ENCODE measurements at regions not wholly inside any gene's neighbourhood (a gene's known extent, or its start where the extent isn't known, plus 50 kb on each side); places are given as distances from the start of the nearest gene placed in this dataset.

DNA sequence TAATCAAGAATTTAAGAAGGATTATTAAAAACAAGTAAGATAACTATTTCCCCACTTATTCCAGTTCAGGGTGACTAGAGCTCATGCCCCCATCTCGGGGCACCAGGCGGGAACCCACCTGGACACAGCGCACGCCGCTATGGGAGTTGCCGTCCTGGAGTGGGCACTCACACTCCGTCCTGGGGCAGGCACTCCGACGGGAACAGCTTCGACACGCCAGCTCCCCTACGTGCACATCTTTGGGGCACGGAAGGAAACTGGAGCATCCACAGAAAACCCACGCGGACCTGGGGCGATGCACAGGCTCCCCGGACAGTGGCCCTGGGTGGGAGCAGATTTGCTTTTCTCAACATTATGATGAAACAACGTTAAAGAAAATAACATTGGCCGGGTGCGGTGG lies 52.0 kb upstream of the GATA5 start:
- Histone ChIP-seq H3K4me1 (ENCODE audit: control insufficient read depth, insufficient read depth, low read length) (peaks cover 3% of the 10 kb centered on the region), H3K36me3 (ENCODE audit: control insufficient read depth, insufficient read depth, low read length) (no peaks in the 10 kb centered on the region), H3K27me3 (ENCODE audit: control insufficient read depth, insufficient read depth, low read length) (no peaks in the 10 kb centered on the region), H3K4me3 (ENCODE audit: low read depth, low read length) (no peak overlapping the region), H3K9me3 (ENCODE audit: control insufficient read depth, insufficient read depth, low read length) (no peaks in the 10 kb centered on the region), H3K9ac (ENCODE audit: low read depth, low read length) (no peak overlapping the region)

DNA sequence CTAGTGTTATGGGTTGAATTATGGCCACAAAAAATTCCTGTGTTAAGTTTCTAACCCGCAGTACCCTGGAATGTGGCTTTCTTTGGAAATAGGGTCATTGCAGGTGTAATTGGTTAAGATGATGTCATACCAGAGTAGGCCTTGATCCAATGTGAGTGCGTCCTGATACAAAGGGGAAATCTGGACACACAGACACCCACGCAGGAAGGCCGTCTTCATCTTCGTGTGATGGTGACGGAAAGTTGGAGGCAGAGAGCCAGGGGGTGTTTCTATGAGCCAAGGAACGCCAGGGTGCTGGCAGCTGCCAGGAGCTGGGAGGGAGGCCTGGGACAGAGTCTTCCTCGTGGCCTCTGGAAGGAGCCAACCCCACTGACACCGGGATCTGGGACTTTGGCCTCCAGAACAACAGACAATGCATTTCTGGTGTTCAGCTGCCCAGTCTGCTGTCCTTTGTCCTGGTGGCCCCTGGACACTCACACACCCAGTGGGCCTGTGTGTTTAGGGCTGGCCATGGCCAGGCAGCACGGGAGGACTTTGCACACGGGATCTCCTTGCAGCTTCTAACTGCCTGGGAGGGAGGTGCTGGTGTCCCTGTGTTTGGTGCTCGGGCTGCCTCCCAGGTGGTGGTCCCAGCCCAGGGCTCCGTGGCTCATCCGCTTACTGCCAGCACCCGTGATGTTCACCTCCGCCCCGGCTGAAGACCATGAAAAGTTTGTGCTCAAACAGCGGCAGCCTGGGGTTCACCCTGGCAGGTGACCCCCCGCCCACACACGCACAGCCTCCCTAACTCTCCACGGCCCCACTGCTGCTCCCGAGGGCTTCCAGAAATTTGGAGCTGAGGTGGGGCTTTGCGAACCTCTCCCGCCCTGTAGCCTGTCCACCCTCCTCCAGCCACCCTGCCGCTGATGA lies 53.4 kb upstream of the GATA5 start:
- H3K27me3 ChIP-seq (ENCODE audit: control insufficient read depth, insufficient read depth, low read length): no peaks in the 10 kb centered on the region
- no peaks in the 10 kb centered on the region for H3K4me1 ChIP-seq (ENCODE audit: control insufficient read depth, insufficient read depth, low read length)
- H3K9ac ChIP-seq (ENCODE audit: low read depth, low read length): no peak overlapping the region
- no peak overlapping the region for H3K4me3 ChIP-seq (ENCODE audit: low read depth, low read length)
- H3K36me3 ChIP-seq (ENCODE audit: control insufficient read depth, insufficient read depth, low read length): no peaks in the 10 kb centered on the region
- H3K9me3 ChIP-seq (ENCODE audit: control insufficient read depth, insufficient read depth, low read length): no peaks in the 10 kb centered on the region

DNA sequence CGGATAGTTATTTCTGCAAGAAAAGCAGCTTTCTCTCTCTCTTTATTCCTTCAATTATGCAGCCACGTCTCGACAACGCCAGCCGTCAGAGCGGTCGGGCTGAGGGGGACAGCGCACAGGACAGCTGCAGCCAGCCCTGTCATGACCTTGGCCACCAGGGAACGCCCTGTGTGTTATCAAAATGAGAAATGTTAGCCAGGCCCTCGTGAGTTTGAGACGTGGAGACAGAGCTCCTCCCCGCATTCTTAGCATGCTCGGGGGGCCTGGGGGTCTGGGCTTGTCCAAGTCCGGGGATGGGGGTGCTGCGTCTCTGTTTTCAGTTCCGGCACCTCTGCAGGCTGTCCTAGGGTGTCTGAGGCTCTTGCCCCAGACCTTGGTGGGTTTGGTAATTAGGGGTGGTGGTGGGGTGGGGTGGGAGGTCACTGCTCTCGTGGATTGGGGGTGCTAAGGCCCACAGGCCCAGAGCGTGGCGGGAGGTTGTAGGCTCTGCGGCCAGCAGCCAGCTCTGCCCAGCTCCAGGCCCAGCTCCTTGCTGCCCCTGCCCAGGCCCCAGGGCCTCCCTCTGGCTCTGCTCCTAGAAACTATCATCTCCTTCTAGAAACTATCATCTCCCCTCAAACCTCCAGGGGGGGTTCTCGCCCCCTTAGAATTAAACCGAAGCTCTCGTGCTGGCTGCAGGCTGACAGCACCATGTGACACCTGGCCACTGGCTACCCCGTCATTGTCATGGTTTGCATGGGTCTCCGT lies 54.3 kb upstream of the GATA5 start:
- H3K36me3 ChIP-seq (ENCODE audit: control insufficient read depth, insufficient read depth, low read length): no peaks in the 10 kb centered on the region
- H3K4me3 ChIP-seq (ENCODE audit: low read depth, low read length): no peak overlapping the region
- H3K27me3 ChIP-seq (ENCODE audit: control insufficient read depth, insufficient read depth, low read length): no peaks in the 10 kb centered on the region
- no peaks in the 10 kb centered on the region for H3K9me3 ChIP-seq (ENCODE audit: control insufficient read depth, insufficient read depth, low read length)
- H3K9ac ChIP-seq (ENCODE audit: low read depth, low read length): no peak overlapping the region
- no peaks in the 10 kb centered on the region for H3K4me1 ChIP-seq (ENCODE audit: control insufficient read depth, insufficient read depth, low read length)

DNA sequence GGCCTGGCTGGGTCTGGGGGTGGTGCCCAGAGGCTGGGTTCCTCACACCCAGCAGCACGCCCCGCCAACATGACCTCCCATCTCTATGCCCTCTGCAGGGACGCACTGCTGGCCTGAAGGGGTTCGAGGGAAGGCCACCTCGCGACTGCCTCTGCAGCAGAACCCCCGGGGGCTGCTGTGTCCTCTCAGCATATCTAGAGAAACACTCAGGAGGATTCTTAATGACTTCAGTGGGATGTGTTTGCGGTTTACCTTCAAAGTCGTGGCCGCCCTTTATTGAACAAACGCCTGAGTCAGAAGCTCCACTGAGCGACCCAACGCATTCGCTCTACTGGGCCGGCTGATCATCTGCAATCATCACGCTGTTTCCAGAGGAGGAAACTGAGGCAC lies 54.8 kb upstream of the GATA5 start:
- no peaks in the 10 kb centered on the region for H3K27me3 ChIP-seq (ENCODE audit: control insufficient read depth, insufficient read depth, low read length)
- H3K4me1 ChIP-seq (ENCODE audit: control insufficient read depth, insufficient read depth, low read length): no peaks in the 10 kb centered on the region
- no peaks in the 10 kb centered on the region for H3K9me3 ChIP-seq (ENCODE audit: control insufficient read depth, insufficient read depth, low read length)
- no peaks in the 10 kb centered on the region for H3K36me3 ChIP-seq (ENCODE audit: control insufficient read depth, insufficient read depth, low read length)
- no peak overlapping the region for H3K4me3 ChIP-seq (ENCODE audit: low read depth, low read length)
- no peak overlapping the region for H3K9ac ChIP-seq (ENCODE audit: low read depth, low read length)

DNA sequence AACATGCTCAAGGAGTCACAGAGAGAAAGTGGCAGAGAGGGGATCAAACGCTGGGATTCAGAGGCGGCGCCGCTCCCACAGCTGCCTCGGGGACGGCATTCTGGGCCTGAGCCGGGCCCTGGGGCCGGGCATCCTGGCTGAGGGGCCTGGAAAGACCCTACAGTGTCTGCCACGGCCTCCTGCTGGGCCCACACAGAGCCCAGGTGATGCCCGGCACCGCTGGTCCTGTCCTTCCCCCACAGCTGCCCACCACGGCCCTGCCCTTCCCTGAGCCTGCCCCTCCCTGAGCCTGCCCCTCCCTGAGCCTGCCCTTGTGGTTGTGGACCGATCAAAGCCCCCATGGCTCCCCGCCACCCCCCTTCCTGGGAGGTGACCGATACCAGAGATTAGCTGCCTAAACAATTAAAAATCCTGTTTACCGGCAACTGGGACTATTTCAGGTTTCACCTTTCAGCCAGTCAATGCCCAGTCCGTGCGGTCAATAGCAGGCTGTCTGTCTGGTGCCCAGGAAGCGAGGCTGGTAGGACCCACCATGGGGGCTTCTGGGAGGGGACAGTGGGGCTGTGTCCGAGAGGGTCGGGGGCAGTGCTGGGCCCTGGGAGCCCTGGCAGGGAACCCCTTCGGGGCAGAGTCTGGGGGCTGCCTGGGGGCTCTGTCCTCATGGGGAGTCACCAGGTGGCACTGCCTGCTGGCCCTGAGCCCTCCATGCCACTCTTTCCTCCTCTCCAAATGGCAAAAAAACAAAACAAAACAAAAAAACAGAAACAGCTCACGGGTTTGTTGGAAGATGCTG lies 55.4 kb upstream of the GATA5 start:
- H3K9ac ChIP-seq (ENCODE audit: low read depth, low read length): no peak overlapping the region
- no peaks in the 10 kb centered on the region for H3K9me3 ChIP-seq (ENCODE audit: control insufficient read depth, insufficient read depth, low read length)
- no peaks in the 10 kb centered on the region for H3K36me3 ChIP-seq (ENCODE audit: control insufficient read depth, insufficient read depth, low read length)
- H3K4me3 ChIP-seq (ENCODE audit: low read depth, low read length): no peak overlapping the region
- no peaks in the 10 kb centered on the region for H3K27me3 ChIP-seq (ENCODE audit: control insufficient read depth, insufficient read depth, low read length)
- H3K4me1 ChIP-seq (ENCODE audit: control insufficient read depth, insufficient read depth, low read length): no peaks in the 10 kb centered on the region

DNA sequence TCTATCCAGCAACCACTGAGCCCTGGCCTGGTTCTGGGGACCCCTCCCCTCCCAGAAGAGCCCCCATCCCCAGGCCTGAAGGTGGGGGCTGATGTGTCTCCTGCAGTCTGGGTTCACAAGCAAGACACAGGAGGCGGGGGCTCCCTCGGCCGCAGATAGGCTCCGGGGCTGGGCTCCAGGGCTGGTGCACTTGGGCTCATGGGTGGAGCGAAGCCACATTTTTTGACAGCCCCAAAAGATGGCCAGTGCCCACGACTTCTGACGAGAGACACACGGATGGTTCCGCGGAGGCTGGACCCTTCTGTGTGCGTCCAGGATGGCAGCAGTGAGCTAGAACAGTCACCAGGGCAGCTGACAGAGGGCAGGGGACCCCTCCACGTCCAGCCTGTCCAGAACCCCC lies 57.1 kb upstream of the GATA5 start:
- H3K4me1 ChIP-seq (ENCODE audit: control insufficient read depth, insufficient read depth, low read length): no peaks in the 10 kb centered on the region
- no peak overlapping the region for H3K4me3 ChIP-seq (ENCODE audit: low read depth, low read length)
- no peak overlapping the region for H3K9ac ChIP-seq (ENCODE audit: low read depth, low read length)
- no peaks in the 10 kb centered on the region for H3K36me3 ChIP-seq (ENCODE audit: control insufficient read depth, insufficient read depth, low read length)
- H3K9me3 ChIP-seq (ENCODE audit: control insufficient read depth, insufficient read depth, low read length): no peaks in the 10 kb centered on the region
- no peaks in the 10 kb centered on the region for H3K27me3 ChIP-seq (ENCODE audit: control insufficient read depth, insufficient read depth, low read length)

DNA sequence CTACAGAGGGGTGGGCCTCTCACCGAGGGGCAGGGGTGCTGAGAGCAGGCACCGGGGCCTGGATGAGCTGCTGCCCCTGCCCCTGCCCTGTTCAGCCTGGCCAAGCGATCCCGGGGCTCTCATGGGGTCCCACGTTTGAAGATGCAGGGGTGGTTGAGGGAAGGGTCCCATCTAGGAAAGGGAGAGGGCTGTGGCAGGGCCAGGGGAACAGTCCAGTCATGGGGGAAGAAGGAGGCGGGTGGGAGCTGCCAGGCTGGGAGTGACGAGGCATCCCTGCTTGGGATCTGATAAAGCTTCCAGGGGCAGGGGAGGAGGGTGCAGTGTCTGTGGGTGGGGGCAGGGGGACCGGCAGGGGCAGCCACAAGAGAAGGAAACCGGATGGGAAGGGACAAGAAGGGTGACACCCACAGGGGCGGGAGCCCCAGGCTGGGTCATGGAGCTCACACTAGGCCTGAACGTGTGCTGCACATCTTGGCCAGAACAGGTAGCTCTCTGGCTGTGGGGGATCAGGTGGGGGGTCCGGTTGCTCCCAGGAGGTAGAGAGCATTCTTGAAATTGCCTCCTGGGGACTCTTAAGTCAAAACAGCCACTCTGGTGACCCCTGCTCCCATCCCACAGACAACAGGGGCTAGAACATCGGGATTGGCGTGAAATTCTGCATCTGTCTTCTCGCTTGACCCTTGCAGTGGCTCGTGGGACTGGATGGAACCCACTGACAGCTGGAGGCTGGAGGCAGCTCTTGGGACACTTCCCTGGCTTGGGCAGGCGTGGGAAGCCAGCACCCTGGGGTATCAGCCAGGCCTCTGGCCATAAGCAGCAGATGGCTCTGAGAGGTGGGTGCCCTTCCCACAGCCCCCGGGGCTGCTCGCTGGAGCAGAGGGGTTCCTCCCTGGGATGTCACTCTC lies 58.0 kb upstream of the GATA5 start:
- Histone ChIP-seq H3K27me3 (ENCODE audit: control insufficient read depth, insufficient read depth, low read length) (no peaks in the 10 kb centered on the region), H3K4me3 (ENCODE audit: low read depth, low read length) (no peak overlapping the region), H3K9me3 (ENCODE audit: control insufficient read depth, insufficient read depth, low read length) (no peaks in the 10 kb centered on the region), H3K4me1 (ENCODE audit: control insufficient read depth, insufficient read depth, low read length) (no peaks in the 10 kb centered on the region), H3K9ac (ENCODE audit: low read depth, low read length) (no peak overlapping the region), H3K36me3 (ENCODE audit: control insufficient read depth, insufficient read depth, low read length) (no peaks in the 10 kb centered on the region)

DNA sequence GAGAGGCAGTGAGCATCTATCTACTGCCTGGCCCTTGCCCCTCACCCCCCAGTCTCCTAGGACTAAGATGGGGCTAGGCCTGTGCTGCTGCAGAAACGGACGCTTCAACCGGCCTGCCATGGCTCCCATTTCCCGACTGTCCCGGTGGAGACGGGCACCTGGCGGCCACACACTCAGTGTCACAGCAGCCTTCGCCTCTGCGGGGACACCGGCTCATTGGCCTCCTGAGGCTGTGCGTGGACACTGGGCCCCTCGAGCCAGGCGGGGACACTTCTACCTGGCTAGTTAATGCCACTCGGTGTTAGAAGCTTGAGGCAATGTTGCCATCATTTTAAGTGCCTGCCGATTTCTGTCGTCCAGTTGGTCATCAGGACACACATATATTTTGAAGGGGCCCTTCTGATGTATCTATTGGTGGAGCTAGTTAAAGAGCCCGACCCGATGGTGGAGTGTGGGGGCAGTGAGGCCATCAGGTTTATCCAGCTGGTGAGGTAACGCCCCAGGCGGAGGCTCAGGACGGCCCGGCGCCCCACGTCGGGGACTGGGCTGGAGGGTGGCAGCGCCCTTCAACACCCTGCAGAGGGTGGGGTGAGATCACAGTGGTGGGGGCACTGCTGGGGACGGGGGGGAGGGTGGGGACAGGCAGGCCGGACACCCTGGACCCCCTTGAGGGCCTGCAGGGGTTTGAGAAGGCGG lies 58.9 kb upstream of the GATA5 start:
- Histone ChIP-seq H3K4me3 (ENCODE audit: low read depth, low read length) (no peak overlapping the region), H3K9me3 (ENCODE audit: control insufficient read depth, insufficient read depth, low read length) (no peaks in the 10 kb centered on the region), H3K4me1 (ENCODE audit: control insufficient read depth, insufficient read depth, low read length) (no peaks in the 10 kb centered on the region), H3K27me3 (ENCODE audit: control insufficient read depth, insufficient read depth, low read length) (no peaks in the 10 kb centered on the region), H3K36me3 (ENCODE audit: control insufficient read depth, insufficient read depth, low read length) (no peaks in the 10 kb centered on the region), H3K9ac (ENCODE audit: low read depth, low read length) (no peak overlapping the region)

DNA sequence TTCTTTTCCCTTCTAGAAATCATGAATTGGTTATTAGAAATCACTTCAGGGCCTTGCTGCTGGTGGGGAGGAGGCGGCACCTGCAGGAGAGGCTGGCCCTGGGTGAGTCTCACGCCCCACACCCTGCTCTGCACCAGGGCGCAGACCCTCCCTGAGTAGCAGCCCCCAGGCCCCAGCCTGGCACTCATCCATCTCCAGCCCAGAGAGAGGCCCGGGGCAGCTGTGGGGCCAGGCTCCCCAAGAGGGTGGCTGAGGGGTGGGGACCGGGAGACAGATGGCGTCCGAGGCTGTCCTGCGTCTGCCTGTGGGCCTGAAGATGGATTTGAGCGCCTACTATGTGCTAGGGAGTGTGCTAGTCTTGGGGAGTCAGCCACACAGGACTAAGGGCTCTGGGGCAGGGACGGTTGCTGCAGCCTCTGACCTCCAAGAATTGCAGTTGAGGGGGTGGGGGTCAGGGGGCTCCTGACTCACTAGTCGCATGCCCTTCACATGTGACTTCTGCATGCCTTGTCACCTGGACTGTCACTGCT lies 59.6 kb upstream of the GATA5 start:
- Histone ChIP-seq H3K36me3 (ENCODE audit: control insufficient read depth, insufficient read depth, low read length) (no peaks in the 10 kb centered on the region), H3K9me3 (ENCODE audit: control insufficient read depth, insufficient read depth, low read length) (no peaks in the 10 kb centered on the region), H3K9ac (ENCODE audit: low read depth, low read length) (no peak overlapping the region), H3K4me1 (ENCODE audit: control insufficient read depth, insufficient read depth, low read length) (no peaks in the 10 kb centered on the region), H3K27me3 (ENCODE audit: control insufficient read depth, insufficient read depth, low read length) (no peaks in the 10 kb centered on the region), H3K4me3 (ENCODE audit: low read depth, low read length) (no peak overlapping the region)

DNA sequence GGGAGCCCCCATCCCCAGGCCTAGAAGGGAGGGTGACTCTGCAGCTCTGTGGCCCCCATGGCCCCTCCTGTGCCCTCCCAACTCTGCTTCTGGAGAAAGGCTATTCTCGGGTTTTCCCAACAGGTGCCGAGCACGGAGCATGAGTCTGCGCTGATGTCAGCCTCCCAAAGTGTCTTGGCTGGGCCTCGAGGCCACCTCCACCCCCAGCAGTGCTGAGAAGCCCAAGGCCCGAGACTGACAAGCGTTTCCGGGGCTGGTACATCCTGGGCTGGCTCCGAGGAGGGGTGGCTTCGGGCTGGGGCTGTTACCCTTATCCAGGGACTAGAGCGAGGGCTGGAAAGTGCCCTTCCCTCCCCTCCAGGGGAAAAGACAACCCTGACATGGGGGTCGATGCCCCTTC lies 60.2 kb upstream of the GATA5 start:
- Histone ChIP-seq H3K27me3 (ENCODE audit: control insufficient read depth, insufficient read depth, low read length) (no peaks in the 10 kb centered on the region), H3K9ac (ENCODE audit: low read depth, low read length) (no peak overlapping the region), H3K36me3 (ENCODE audit: control insufficient read depth, insufficient read depth, low read length) (no peaks in the 10 kb centered on the region), H3K4me1 (ENCODE audit: control insufficient read depth, insufficient read depth, low read length) (no peaks in the 10 kb centered on the region), H3K4me3 (ENCODE audit: low read depth, low read length) (no peak overlapping the region), H3K9me3 (ENCODE audit: control insufficient read depth, insufficient read depth, low read length) (no peaks in the 10 kb centered on the region)

Data from iPS-15b (cell line).